ENCODE measurements at regions not wholly inside any gene's neighbourhood (a gene's known extent, or its start where the extent isn't known, plus 50 kb on each side); places are given as distances from the start of the nearest gene placed in this dataset.

DNA sequence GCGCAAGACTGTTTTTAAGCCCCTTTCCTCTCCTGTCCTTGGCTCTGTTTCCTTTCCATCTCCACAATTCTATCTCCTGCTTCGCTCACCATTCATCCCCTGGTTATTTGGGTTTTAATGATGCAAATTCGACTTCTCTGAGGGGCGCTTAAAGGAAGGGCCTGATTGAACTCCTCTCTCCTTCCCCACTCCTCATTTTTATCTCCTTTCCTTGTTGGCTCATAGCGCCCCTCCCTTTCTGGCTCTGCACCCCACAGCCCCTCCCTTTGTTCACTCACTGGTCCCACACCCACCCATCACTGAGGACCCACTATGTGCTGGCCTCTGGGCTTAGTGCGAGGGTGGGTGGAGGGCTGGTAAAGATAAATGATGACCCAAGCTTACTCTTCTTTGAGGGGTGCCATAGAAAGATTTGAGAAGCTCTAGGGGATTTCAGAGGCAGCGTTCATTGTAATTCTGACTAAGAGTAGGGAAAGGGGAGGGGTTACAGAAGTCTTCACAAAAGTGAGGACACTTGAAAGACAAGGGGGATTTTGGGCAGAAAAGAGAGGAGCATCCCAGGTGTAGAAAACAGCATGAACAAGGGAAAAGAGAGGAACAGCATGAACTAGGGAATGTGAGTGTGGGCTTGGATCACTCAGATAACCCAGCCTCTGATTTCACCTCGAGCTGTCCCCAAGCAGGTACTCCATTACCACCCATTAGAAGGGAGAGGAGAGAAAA lies 507.8 kb downstream of the CD83 start:
- no peak for DNase-seq

DNA sequence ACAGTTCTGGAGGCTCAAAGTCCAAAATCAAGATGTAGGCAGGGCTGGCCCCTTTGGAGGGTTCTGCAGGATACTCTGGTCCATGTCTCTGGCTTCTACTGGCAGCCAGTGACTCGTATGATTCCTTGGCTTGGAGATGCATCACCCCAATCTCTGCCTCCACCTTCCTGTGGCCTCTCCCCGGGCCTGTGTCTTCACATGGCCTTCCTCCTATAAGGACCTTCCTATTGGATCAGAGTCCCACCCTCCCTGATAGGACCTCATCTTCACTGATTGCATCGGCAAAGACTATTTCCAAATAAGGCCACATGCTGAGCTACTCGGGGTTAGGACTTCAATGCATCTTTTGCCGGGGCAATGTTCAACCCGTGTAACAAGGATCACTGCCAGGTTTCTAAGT lies 509.0 kb downstream of the CD83 start:
- no peak for DNase-seq

DNA sequence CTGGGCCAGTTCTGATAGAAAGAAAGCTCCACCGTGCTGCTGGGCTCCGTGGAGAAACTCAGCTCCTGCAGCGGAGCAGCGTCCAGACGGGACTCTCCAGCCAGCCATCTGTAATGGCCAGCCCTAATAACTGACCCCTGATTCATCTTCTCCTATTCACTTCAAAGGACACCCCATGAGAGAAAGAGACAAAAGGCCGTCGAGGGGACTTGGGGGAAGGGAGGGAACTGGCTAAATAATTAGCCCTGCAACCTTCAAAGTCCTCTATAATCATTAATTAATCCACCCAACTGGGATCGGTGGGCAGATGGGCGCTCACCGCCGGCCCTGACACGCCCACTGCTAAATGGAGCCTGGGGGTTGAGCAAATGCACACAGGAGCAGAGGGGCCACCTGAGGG lies 512.4 kb downstream of the CD83 start:
- no peak for DNase-seq

DNA sequence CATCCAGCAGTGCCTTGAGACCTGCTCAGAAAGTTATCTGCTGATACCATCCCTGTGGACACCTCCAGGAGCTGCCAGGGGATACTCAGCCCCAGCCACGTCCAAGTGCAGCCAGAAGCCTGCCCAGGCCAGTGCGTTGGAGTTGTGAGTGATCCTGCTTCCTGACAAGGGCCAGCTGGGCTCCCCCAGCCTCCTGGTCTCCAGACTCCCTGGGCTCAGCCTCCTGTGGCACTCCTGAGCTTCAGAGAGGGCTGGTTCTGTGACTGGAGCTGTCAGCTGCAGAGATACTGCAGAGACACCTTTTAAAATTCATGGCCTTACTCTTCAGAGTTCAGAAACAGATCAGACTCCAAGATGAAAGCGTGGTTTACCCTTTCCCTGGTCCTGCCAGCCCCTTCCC lies 515.9 kb downstream of the CD83 start:
- no peak for DNase-seq

DNA sequence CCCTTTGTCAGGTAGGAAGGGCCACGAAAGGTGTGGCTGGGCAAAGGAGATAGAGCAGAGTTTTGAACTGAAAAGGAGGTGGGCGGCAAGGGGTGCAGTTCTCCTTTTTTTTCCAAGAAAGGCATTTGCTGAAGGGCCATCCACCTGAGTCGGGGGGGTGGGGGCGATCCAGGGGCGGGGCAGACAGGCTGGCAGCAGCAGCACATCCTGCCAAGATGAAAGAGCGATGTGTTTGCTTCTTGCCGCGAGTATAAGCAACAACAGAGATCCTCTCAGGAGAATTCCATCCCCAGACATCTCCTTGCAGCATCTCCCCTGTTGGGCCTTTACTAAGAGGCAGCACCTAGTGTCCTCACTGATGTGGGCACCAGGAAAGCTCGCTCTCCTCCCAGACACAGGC lies 516.5 kb downstream of the CD83 start:
- no peak for DNase-seq

DNA sequence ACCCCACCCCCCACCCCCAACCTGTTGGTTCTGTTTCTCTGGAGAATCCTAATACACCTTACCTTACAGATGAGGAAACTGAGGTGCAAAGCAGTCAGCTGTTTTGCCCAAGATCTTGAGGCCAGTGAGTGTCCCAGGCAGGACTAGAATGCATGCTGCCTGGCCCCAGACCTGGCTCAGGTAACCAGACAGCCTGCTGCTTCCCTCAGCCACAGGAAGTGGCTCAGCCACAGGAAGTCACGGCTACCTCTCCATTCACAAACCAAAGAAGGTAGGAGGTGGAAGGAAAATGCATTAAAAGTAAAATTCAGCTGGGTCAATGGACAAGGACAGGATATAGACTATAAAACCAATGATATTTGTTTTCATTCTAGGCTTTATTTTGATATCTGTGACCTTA lies 517.6 kb downstream of the CD83 start:
- DNase-seq, result peak; percentile 55

DNA sequence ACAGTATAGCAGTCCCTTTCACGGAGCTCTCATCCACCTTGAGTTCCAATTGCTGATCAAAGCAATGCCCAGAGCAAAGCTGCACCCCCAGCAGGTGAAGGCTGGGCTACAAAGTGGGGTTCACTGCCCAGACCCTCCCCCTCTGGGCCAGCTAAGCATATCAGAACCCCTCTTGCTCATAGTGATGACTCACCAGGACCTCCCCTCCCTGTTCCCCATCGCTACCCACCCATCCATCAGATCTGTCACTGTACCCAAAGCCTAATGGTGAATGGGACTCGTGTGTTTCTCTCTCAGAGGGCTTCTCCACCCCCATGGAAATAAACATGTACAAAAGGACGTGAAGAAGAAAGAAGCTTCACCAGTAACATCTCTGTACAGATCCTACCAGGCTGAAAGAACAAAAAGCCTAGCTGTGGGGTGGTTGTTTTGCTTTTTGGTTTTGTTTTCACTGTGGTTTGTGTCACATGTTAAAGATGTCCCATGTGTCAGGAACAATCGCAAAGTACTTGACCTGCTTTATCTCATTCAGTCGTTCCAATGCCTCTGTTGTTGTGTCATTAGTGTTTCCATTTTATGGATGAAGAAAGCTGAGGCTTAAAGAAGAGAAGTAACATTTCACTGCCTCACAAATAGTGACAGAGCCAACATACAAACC lies 518.5 kb downstream of the CD83 start:
- no peak for DNase-seq

DNA sequence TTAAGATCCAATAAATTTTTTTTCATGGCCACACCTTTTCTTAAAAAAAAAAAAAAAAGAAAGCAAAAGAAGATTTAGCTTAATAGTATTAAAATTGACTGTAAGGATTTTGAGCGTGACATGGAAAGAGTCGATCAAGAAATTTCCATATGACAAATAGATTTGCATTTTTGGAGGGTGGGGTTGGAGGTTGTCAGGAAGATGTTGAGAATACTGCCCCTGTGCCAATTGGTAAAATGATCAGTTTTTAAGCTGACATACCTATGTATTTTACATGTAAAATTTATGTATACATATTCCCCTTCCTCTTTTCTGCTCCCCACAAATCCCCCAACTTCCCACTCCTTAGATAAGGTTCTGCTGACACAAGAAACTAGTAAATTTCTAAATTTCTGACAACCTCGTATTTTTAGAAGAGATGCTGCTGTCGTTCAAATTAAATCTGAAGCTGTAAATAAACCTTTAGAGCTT lies 520.9 kb downstream of the CD83 start:
- DNase-seq, result no peak

DNA sequence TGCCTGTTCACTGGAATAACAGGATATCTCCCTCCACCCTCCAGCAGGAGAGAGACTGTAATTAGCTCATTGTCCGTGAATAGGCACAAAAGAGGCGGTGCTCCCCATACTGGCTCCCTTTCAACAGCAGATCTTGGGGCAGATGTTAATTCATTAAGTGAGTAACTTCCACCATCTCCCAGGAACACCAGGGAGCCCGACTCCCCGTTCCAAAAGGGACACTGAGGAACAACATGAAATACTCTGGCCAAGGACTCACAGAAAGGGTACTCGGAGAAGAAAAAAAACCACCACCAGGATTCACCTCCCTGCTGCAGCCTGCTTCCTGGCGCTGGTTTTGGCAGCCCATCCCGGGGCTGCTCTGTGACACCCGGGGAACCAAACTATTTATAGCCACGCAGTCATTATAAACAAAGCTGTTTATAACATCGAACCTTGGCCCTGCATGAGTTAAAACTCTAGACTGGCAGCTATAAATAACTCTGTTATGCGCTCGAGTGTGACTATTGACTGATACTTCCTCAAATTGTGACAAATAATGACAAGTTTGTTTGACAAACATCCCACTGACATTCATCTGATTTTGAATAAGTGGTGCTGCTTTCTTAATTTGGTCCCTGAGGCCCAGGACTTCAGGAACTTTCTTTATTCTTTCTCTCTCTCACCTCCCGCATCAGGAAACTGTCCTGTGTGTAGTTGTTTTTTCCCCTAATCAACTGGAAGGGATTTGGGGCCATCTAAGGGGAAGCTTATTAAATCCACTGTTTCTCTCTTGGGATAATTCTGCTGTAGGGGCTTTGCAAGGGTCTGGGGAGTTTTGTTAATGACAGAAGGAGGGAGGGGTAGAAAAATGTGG lies 521.6 kb downstream of the CD83 start:
- DNase-seq, result no peak

DNA sequence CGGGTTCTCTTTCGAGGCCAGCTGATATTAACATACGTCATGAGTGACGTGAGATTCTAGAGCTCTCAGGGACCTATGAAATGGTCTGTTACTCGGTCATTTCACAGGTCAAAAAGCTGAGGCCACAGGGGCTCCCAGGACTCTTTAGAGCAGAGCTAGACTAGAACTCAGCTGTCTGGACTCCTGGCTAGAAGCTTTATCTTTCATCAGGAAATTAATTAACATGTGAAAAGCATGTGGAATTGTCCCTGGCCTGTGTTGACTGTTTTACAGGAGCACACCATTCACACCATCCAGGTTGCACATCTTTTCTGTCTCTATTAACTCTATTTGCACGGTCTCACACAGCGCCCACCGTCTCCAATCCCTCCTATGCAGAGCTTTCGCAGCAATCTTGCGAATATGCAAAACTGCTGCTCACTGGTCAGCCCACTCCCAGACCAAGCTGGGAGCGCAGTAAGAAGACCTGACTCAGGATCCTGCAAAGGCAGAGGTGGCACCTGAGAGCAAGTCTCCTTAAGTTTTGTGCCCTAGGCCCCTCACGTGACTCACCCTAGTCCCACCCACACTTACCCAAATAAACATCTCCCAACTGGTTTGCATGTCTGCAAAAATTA lies 522.5 kb downstream of the CD83 start:
- DNase-seq, result no peak

DNA sequence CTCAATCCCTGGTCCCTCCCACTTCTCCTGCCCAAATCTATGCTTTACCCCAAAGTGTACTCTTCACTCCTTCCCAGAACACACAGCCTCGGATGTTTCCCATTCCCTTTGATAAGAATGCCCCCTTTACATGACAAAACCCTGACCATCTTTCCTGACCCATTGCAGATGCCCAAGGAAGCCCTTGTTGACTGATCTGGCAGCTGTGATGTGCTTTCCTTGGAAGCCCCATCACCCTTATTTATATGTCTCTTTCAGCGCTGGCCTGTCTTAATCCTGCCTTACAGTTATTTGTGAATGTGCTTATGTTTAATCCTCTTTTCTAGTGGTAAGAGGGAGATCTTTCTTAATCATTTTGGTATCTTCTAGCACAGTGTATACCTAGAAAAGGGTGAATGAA lies 523.1 kb downstream of the CD83 start:
- no peak for DNase-seq

DNA sequence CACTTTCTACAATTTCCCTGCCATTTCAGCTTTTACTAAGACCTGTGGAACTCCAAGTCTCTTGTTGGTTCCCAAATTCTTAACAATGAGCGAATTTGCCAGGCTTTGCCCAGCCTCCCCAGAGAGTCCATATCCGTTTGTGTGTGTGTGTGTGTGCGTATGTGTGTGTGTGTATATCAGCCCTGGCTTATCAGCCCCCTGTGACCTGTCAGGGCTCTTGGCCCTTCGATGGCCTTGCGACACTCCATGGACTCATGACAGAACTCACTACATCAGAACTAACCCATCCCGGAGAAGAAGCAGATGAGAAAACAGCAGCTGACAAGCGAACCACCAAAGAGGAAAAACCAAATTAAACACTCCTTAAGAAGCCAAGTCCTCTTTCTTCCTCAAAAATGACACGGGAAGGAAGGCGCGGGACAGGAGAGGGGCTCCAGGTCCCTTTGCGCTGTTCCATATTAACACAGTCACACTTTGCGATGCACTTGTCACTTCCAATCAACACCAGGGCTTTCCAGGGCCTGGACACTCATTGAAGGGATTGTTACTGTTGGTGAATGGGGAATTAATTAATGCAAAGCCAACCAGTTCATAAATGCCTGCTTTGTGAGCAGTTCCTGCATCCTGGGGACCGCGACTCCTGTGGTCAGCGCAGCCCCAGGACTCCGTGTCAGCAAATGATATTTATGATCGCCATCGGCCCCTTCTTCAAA lies 524.0 kb downstream of the CD83 start:
- DNase-seq, result no peak

DNA sequence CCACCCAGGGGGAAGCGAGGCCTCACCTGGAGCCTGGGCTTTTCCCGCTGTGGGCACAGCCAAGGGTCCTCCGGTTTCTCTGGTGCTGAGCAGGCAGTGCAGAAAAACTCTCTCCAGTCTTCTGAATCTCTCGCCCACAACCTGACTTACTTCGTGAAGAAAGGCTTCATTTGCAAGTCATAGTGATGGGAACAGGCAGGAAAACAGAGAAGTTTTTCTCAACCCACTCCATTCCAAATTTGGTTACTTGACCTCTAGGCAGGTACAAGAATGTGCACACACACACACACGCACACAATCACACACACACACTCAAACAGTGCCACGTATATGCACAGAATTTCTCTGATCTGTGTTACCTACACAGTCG lies 524.5 kb downstream of the CD83 start:
- DNase-seq, result no peak

DNA sequence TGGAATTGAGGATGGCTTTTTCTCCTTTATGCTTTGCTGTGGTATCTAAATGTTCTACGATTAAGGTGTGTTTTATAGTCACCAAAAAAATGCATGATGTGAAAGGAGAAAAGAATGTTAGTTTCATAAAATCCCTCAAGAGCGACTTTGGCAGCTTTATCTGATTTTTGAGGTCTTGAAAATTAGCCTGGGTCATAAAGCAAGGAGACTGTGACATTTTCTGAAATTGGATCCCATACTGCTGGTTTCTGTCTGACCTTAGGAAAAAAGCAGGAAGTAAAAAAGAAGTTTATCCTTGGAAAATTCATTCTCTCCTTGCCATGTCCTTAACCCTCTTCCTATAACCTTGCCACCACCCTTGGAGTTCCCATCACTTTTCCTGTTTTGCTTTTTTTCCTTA lies 525.3 kb downstream of the CD83 start:
- DNase-seq, result no peak

DNA sequence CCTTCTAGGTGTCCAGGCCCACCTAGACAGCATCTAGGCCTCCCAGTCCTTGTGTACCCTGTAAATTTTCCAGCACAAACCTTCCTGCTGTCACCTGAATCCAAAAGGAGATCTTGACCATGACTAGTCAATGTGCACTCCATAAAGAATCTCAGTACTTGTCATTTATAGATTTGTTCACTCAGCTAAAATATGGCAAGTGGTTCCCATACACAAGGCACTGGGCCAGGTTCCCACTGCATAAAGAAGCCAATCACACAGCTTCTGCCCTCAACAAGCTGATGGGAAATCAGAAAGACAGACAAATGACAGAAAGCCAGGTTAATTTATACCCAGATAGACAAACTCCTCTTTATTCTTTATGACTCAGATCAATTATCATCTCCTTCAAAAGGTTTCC lies 526.8 kb downstream of the CD83 start:
- no peak for DNase-seq

DNA sequence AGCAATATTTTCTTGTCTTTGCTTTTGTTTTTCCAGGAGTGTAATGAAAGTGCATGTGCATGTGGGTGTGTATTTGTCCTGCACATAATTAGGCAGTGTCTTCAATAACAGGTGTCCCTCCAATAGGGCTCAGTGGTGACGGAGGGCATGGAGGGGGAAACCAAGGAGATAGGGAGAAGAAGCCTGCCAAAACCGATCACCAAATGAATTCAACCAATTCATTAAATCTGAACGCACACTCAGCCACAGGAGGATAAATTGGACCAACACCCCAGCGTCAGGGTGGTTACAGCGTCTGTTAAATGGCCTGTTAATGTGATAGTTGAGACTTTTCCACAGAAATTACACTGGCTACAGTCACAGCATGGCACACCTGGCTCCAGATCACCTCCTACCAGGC lies 527.6 kb downstream of the CD83 start:
- DNase-seq, result no peak

DNA sequence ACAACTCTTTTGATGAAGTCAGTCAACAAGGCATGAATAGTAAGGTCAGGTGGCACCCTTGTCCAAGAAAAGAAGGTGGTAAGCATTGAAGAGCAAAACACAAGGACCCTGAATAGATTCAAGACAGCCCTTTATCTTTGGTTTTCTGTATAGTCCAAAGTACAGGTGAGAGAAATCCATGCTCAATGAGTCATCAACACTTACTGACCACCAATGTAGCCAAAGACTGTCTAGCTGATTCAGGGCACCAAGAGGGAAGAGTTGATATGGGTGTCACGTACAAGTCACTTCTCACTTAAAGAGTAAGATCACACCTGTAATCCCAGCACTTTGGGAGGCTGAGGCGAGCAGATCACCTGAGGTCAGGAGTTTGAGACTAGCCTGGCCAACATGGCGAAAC lies 528.3 kb downstream of the CD83 start:
- no peak for DNase-seq

DNA sequence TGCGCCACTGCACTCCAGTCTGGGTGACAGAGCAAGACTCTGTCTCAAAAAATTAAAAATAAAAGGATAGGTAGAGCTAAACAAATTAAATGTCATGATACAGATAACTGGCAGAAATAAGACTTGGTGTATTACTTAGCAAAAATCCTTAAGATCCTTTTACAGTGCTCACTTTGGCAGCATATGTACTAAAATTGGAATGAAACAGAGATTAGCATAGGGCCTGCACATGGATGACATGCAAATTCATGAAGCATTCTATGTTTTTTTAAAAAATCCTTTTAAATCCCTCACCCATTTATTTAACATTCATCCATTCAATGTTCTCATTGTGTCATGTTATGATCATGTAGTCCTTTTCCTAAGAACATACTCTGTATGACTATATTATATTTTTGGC lies 528.8 kb downstream of the CD83 start:
- DNase-seq, result no peak

DNA sequence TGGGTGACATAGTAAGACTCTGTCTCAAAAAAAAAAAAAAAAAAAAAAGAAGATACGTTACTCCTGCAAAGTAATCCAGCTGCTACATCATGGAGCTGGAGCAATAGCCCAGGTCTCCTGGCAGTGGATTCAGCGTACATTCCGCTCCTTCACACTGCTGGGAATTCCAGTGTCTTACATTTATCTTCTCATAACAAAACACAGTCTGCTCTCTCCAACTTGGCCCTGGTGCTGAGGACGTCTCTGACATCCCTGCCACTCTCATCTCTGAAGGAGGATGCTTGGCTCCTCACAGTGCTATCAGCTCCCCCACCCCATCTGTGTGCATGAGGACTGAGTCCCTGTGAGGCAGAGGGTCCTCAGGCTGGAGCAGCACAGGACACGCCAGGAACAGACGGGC lies 529.8 kb downstream of the CD83 start:
- no peak for DNase-seq

DNA sequence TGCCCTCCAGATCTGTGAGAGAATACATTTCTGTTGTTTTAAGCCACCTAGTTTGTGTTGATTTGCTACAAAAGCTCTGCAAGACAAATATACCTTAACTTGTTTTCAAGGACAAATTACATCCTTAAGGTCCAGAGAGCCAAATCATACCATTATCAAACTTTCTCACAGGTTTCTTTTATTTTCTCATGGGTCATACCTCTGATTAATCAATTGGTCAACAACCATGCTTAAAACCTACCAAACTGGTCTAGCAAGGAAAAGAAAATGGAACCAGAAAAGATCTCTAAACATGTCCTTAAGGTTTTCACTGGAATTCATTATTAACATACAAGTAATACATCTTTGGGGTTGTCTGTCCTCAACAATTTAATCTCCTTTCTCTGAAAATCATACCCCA lies 535.0 kb downstream of the CD83 start:
- DNase-seq, result no peak

DNA sequence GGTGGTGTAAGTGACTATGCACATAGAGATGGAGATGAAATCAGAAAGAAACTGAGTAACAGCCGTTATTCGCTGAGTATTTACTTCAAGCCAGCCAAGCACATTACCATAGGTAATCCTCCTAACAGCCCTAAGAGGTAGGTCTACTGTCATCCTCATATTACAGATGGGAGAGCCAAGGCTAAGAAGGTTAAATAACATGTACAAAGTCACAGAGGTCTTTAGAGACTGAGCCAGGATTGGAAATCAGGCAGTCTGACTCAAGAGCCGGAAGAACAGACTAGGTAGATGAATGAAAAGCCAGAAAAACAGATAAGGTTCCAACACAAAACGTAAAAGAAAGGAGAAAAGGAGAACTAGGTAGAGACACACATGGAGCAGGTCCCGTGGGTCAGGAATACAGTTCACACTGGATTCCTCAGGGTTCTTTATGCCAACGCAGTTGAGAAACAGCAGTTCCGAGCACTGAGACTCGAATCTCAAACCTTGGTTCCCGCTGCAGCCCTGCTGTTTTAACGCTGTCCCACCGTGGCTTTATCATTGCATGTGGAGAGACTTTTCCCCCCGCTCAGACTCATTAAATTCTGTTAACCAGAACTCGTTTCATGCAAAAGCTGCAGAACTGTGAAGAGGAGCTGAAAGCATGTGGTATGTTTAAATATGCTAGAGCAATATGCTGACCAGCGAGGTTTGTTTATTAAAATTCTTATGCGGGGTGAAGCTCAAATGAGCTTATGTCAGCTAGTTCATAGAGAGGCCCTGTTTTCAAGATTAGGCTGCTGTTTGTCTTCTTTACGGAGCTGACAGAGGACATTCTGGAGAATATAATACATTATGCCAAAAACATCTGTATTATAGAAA lies 537.9 kb downstream of the CD83 start:
- DNase-seq, result no peak

DNA sequence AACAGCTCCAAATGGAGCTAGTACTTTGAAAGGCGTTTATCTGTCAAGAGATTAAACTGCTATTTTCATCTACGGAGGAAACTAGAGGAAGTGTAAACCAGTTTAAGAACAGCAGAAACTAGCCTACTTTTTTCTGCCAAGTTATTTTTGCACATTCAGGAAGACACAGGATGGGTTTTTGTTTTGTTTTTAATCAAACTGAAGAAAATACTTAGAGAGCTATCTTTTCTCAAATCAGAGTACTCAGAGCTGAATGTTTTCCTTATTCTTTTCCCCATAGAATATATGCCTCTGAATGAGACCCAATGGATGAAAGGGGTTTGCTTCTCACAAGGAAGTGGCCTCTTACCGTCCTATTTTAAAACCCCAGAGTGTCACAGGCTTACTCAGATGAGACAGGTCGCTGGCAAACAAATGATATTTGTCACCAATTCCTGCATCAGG lies 538.5 kb downstream of the CD83 start:
- no peak for DNase-seq
